8988T (cell line): ENCODE measurements at regions not wholly inside any gene's neighbourhood (a gene's known extent, or its start where the extent isn't known, plus 50 kb on each side); places are given as distances from the start of the nearest gene placed in this dataset.

ENCODE experiments used
- DNase-seq: peaks from one replicate; pipeline ENCODE4 v3.0.0; 2011

DNA sequence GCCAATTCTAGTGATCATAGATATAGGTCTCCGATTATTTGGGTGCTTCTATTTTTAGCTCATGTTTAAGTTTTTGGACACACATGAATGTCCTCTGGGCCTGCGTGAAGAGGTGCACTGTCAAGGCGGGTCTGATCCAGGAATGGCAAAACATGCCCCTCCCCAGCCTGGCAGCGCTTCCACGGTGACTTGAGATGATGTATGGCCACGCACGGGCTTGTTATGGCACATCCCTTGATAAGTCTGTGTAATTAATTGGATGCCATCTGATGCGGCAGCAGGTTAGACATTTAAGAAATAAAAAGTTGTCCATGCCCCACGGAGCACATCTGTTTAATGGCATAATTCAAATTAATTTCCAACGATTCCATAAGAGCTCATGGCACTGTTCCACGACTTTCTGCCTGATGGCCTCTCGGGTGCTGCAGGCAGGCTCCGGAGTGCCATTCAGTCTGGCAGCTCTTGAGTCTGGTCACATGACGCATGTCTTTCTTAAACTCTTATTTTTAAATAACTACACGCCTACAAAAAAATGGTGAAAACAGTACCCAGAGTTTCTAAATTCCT lies 151.4 kb downstream of the ACKR3 start:
- no peak for DNase-seq

GRCh38 chr2:236724200-236724599 lies 154.6 kb downstream of the ACKR3 start:
- no peak for DNase-seq

DNA sequence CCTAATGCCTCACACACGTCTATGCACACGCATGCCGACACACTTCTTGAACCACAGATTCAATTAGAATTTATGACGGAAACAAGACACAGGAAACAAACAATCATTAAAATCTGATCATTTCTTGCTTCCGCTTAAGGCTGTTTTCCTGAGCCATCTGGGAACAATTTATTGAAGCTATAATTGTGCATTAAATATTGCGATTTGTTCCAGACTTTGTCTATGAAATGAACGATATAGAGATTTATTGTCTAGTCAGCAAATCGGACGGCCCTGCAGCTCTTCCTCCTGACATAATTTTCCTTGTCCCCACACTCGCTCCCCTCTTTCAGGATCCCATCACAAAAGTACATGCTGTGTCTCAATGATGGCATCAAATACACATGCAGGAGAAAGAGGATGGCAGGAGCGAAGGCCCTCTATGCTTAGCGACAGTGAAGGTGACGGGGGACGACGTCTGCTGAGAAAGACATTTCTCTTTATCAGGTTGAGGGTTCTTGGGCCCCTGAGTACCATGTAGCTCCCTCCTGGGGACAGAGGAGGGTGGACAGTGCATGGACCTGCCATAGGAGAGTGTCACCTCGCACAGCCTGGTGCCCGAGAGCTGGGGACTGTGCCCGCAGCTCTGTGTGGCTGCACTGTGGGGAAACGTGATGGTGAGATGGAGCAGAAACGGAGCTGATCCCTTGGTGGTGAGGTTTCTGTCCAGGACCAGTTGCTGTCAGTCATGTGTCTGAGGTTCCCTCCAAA lies 157.3 kb downstream of the ACKR3 start:
- no peak for DNase-seq

GRCh38 chr2:236728916-236729670 lies 159.5 kb downstream of the ACKR3 start:
- DNase-seq = no peak

DNA sequence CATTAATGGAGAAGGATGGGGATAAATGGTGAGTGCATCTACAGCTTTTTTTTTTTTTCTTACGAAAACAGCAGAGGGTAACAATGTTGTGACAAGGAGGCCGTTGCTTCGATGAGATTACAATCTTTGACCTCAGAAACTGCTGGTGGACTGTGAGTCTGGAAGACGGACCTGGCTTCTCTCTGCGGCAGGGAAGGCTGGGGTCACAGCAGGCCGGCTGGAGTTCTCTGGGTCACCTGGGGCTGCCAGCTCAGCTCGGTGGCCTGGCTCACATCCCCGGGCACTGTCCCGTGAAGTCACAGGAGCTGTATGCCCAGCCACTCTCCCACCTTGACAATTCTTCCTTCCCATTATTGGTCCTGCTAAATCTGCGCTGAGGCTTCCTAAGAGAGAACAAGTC lies 160.8 kb downstream of the ACKR3 start:
- DNase-seq = no peak

- DNase-seq = no peak
Measured at GRCh38 chr2:236731767-236732580, 162.3 kb downstream of the ACKR3 start.

DNA sequence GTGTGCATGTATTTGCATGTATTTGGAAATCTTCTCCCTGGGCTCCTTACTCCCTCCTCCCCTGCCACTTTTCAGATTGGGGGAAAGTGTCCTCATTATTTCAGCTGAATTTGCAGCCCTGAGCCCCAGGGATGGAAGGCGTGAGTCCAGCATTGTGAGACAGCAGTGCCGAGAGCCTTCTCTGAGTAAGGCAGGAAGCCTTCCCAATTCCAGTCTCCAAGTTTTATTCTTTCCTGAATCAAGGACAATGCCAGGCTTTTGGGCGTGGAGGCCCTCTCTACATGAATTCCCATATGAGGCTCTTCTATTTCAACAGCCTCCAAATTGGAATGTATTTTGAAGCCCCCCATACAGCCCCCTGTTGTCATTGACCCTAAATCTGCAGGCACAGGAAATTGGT lies 163.5 kb downstream of the ACKR3 start:
- no peak for DNase-seq

GRCh38 chr2:236735825-236736238 lies 166.2 kb downstream of the ACKR3 start:
- DNase-seq = no peak

DNA sequence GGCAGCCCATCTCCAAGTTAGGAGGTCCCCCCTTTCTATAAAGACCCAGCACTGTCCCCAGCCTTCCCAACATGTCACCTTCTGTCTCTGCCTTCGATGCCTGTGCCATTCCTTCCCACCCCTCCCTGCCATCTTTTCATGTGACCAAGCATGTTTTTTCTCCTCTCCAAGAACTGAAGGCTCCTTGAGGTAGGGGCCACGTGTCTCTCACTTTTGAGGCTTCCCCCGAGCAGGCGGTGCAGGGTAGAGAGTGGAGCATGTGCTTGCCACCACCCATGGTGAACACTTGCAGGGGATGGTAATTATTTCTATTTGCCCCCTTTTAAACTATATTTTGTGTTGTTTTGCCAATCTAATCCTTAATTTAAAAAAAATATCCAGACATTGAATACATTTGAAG lies 168.4 kb downstream of the ACKR3 start:
- no peak for DNase-seq

DNA sequence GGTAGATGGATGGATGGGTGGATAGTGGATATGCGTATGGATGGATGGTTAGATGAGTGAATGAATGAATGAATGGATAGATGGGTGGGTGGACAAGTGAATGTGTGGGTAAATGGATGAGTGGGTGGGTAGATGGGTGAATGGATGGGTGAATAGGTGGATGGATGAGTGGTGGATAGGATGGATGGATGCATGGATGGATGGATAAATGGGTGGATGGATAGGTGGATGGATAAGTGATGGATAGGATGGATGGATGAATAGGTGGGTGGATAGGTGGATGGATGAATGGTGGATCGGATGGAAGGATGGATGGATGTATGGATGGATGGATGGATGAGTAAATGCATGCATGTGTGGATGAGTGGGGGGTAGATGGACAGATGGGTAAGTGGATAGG lies 169.3 kb downstream of the ACKR3 start:
- no peak for DNase-seq

DNA sequence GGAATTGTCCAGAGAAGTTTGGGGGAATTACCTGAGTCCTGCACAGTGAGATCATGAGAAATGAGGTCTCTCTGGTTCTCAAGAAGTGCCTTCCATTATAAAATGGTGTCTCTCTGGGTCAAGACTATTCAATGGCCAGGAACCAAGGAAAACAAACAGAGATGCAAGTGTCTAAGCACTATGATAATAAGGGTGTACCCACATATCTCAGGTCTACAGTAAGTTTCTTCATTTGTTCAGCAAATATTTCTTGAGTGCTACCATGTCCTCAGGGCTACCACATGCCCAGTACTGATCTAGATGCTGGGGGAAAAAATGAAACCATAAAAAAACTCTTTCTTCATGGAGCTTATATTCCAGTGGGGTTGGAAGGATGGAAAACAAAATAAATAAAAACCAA lies 170.0 kb downstream of the ACKR3 start:
- no peak for DNase-seq

DNA sequence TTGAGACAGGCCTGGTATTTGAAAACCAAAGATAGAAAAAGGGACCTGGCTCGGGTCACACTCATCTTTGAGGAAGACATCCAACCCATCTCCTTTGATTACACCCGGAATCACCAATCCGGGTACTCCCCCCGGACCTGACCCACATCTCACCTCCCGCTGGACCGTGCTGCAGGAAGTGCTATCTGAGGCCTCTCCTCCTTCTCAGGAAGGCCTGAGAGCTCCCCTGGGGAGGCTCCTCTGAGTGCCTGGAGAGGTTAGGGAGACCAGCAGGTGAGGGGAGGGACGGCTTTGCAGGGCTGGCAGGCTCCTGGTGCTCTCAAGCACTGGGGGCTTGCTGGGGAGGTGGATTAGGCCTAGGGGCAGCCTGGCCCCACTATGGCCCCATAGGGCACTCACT lies 170.9 kb downstream of the ACKR3 start:
- DNase-seq = no peak

- DNase-seq = no peak
Measured at GRCh38 chr2:236743039-236743920, 173.7 kb downstream of the ACKR3 start.

DNA sequence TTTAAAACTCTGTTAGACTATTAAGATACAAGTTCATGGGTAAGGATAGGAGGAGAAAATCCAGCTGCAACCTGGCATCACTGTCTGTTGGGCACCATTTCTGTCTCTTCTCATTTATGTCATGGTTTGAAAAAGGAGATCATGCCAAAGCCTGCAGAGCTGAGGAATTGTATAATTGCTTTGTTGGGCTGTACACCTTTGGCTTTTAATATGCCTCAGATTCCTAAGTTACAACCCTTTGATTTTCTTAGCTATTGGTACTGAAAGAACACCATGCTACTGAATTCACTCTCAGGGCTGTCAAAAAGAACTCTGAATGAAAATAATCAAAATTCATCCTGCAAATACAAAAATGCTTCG lies 174.3 kb downstream of the ACKR3 start:
- DNase-seq = no peak

DNA sequence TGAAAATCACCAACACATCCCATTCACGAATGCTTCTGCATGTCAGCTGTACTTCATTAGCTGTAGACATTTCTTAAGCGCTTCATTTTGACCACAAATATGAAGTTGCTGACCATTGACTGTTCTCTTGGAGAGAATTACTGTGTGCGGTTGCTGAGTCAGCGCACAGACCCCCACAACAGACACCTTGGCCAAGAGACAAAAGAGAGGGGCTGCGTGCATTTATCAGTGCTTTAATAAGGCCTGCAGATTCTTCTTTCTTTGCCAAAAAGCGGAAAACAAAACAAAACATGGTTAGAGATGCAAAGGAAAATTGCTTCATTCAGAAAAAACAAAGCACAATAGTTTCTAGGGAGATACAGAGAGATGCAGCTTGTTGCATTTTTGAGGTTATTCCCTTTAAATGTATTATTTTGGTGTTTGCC lies 174.7 kb downstream of the ACKR3 start:
- DNase-seq = no peak

DNA sequence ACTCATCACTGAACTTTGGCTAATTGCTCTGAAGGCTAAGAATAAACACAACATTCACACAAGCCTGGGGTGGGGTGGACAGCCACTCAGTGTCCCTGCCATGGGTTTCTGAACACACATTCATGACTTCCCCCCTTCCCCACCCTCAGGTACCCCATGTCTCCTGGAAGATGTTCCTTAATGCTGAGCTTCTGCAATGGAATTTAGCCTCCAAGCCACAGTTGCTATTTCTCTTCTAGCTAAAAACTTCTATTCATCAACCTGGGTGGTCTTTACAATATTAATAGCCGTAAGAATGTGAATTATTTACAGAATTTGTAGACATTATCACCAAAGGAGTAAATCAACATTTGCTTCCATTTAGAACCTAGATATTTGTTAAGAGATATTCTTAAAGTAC lies 175.1 kb downstream of the ACKR3 start:
- DNase-seq = no peak

DNA sequence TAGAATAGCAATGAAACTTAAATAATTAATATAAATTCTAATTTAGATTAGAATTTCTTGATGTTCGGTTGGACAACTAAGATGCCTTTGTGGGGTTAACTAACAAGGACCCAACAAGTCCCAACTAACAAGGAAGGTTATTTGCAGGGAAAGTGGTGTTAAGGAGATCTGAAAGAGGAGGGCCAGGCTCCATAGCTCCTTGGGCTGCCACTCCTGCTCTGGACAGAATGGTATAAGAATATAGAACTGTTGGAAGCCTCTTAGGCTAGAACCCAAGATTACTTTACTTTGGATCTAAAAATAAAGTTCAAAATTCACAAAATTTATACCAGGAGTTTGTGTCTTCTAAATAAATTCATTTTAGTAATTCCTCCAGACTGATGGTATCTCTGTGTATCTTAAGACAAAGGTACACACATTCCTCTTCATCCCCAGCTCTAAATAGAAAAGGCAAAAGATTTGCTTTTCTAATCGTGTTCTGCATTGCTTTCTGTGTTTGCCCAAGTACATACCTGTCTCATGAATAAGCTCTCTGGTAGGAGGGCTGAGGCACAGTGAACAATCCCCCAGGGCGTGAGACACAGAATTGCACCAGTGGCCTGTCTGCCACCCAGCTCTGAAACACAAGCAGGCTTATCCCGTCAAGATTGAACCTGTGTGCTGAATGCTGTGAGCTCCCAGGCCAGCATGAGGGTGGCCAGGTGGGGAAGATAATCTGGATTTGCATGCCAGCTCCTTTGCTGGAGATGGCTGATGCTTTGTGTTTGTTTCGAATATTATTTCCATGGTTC lies 176.0 kb downstream of the ACKR3 start:
- DNase-seq = peak; percentile 23

DNA sequence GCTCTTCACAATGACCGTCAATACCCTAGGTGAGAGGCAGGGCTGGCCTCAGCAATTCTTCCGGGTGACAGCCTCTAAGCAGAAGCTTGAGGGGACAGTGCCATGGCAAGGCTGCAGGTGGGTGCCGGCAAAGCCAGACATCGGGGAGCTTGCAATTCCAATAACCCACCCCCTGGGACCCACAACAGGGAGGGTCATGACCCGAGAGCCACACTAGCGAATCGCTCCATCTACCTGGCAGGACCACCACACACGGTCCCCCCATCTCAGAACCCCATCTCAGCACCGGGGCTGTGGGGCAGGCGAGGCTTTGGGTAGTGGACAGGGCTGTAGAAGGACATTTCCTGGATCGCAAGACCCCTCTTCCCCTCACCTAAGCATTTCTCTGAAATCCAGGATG lies 177.2 kb downstream of the ACKR3 start:
- DNase-seq = no peak

DNA sequence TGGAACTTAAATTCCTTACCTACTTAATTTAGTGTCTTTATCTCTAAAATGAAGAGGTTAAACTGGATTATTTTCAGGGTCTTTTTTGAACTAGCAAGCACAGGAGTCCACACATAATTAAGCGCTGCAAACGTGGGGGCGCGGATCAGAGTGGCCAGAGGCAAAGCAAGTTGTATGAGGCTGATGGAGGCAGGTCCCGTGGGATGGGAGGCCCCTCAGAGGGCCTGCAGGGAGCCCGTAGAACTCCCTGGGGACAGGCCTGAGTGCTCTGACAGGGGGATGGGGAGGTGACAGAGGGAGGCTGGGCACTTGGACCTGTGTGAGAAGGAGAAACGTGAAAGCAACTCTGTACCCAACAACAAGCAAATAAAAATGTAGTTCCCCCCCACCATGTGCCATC lies 177.8 kb downstream of the ACKR3 start:
- no peak for DNase-seq

DNA sequence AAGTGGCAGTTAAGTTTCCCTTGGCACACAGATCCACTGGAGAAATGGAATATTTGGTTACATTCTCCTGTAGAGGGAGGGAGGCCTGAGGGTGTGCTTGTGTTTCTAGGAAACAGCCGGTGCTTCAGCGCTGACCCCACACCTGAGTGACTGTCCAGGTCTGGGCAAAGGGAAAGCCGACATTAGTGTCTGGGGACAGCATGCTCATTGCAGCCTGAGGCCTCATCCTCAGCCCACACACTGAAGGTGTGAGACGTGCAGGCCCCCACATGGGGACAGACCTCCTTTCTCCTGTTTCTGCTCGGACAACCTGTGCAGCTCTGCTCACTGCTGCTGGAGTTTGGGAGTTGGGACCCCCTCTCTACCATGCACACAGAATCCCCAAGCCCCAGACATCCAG lies 178.3 kb downstream of the ACKR3 start:
- DNase-seq = no peak

GRCh38 chr2:236748385-236748784 lies 178.8 kb downstream of the ACKR3 start:
- DNase-seq = no peak

DNA sequence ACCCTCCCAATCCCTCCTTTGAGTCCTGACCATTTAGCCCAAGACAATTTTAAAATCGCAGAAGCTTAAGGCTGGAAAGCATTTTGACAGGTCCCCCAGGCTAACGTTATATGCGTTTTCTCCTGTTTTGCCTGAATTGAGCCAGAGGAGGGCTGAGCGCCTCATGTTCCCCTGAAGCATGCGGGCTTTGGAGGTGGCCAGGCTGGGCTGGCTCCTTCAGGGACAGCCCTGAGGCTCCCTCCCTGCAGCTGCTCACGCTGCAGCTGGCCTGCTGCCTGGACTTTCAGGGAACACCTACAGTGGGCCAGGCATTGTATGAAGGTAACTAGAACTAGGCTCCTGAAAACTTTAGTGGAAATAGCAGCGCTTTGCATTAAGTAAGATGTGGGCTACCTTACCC lies 179.2 kb downstream of the ACKR3 start:
- DNase-seq = no peak
